PC-3 (cell line): ENCODE measurements at regions not wholly inside any gene's neighbourhood (a gene's known extent, or its start where the extent isn't known, plus 50 kb on each side); places are given as distances from the start of the nearest gene placed in this dataset.

ENCODE experiments used
- ATAC-seq: fragments of 200-7000 bp; cut with Tn5 transposase; 2 replicates; pipeline ENCODE4 v1.9.1; 2020; ENCODE audit warnings: mild to moderate bottlenecking, moderate library complexity
- BruUV-seq: library from RNA; stranded (reverse); fragments of 400-500 nt; replicated peaks from 2 replicates; lab custom pipeline; 2021; lab: Mats Ljungman, UMichigan
- CTCF ChIA-PET: fragments of 300-600 bp; sonication (Branson Sonifier 250); formaldehyde crosslinking; loops from one replicate; lab custom pipeline; 2022; ENCODE audit warnings: antibody characterized with exemption; lab: Charles Lee
- POLR2A ChIA-PET: fragments of 300-600 bp; sonication (Branson Sonifier 250); formaldehyde crosslinking; loops from one replicate; lab custom pipeline; 2022; ENCODE audit warnings: antibody characterized with exemption; ENCODE audit not compliant: unreplicated experiment; lab: Charles Lee
- DNase-seq: peaks from one replicate; pipeline ENCODE4 v3.0.0-alpha.2; 2015
- H2AFZ ChIP-seq: fragments of 300-600 bp; sonication (generic); 2 replicates; pipeline ENCODE4 v1.6.0; 2016; ENCODE audit warnings: antibody characterized with exemption, low read length
- H3F3A ChIP-seq: fragments of 300-600 bp; sonication (generic); one replicate; pipeline ENCODE4 v1.6.0; 2017; ENCODE audit warnings: antibody characterized with exemption, low read length, control low read depth, mild to moderate bottlenecking; ENCODE audit not compliant: unreplicated experiment
- H3K27ac ChIP-seq: fragments of 300-600 bp; sonication (generic); 2 replicates; pipeline ENCODE4 v1.5.1; 2016; ENCODE audit warnings: mild to moderate bottlenecking, low read length
- H3K27me3 ChIP-seq: fragments of 300-600 bp; sonication (generic); 2 replicates; pipeline ENCODE4 v1.6.1; 2016; ENCODE audit warnings: low read length, mixed read lengths
- H3K36me3 ChIP-seq: fragments of 300-600 bp; sonication (generic); 2 replicates; pipeline ENCODE4 v1.6.1; 2016; ENCODE audit warnings: low read depth, mixed run types, low read length, mixed read lengths
- H3K4me1 ChIP-seq: fragments of 300-600 bp; sonication (generic); 2 replicates; pipeline ENCODE4 v1.5.1; 2016; ENCODE audit warnings: low read length; ENCODE audit not compliant: insufficient read depth
- H3K4me2 ChIP-seq: fragments of 300-600 bp; sonication (generic); 2 replicates; pipeline ENCODE4 v1.6.0; 2016; ENCODE audit warnings: low read length
- H3K4me3 ChIP-seq: fragments of 300-600 bp; sonication (generic); 2 replicates; pipeline ENCODE4 v1.5.1; 2016; ENCODE audit warnings: mild to moderate bottlenecking, low read length, mixed read lengths
- H3K79me2 ChIP-seq: fragments of 300-600 bp; sonication (generic); 2 replicates; pipeline ENCODE4 v1.6.1; 2017; ENCODE audit warnings: low read length, mixed read lengths
- H3K9ac ChIP-seq: fragments of 300-600 bp; sonication (generic); 2 replicates; pipeline ENCODE4 v1.6.0; 2016; ENCODE audit warnings: mild to moderate bottlenecking, low read length
- H3K9me2 ChIP-seq: fragments of 300-600 bp; sonication (generic); replicated peaks from 2 replicates; pipeline ENCODE4 v1.6.1; 2016; ENCODE audit warnings: mixed run types, low read length, mixed read lengths
- H3K9me3 ChIP-seq: fragments of 300-600 bp; sonication (generic); 2 replicates; pipeline ENCODE4 v1.6.1; 2016; ENCODE audit warnings: low read length, mixed read lengths
- H4K20me1 ChIP-seq: fragments of 300-600 bp; sonication (generic); 2 replicates; pipeline ENCODE4 v1.6.1; 2016; ENCODE audit warnings: low read length, mixed read lengths
- CTCF ChIP-seq: fragments of 300-600 bp; sonication (generic); conservative IDR thresholded peaks from 2 replicates; pipeline ENCODE4 v1.5.1; 2017; ENCODE audit warnings: antibody characterized with exemption, low read depth, mild to moderate bottlenecking, low read length
- EZH2 ChIP-seq: fragments of 300-600 bp; sonication (generic); IDR thresholded peaks from one replicate; pipeline ENCODE4 v1.6.1; 2017; ENCODE audit warnings: antibody characterized with exemption, mild to moderate bottlenecking, low read length; ENCODE audit not compliant: unreplicated experiment
- EZH2phosphoT487 ChIP-seq: fragments of 300-600 bp; sonication (generic); IDR thresholded peaks from 2 replicates; pipeline ENCODE4 v1.6.1; 2018; ENCODE audit warnings: mild to moderate bottlenecking, antibody characterized with exemption, low read length, borderline replicate concordance
- intact Hi-C: fragments of 100-400 bp; cut with micrococcal nuclease; formaldehyde crosslinking; loops from 2 replicates; pipeline ENCODE4 v1.9.0; 2023

- POLR2A ChIA-PET = no interaction called here
Measured at GRCh38 chr15:62492900-62493299, 327.8 kb upstream of the C2CD4B start.

GRCh38 chr15:62494197-62494596 is 329.1 kb upstream of the C2CD4B start:
- POLR2A ChIA-PET = interaction anchor here (0.6 kb wide), 1 partner anchor 23 kb away, joined by 3 read pairs; no protein-coding TSS in a partner anchor
- Histone ChIP-seq H3K4me1 (no peaks in the 10 kb centered on the region), H3K9me3 (no peaks in the 10 kb centered on the region), H3K9me2 (no peaks in the 10 kb centered on the region), H4K20me1 (no peaks in the 10 kb centered on the region), H3K9ac (no peak overlapping the region), H3F3A (no peaks in the 10 kb centered on the region), H3K27ac (no peak overlapping the region), H3K79me2 (no peaks in the 10 kb centered on the region), H3K4me3 (no peak overlapping the region), H3K27me3 (no peaks in the 10 kb centered on the region), H2AFZ (no peak overlapping the region), H3K36me3 (no peaks in the 10 kb centered on the region), H3K4me2 (no peak overlapping the region)
- TF ChIP-seq CTCF (no peak), EZH2phosphoT487 (no peak), EZH2 (no peak)
- ATAC-seq (no peak), DNase-seq (no peak)
- intact Hi-C loops = no loop called here
- no TSS peak for BruUV-seq
- CTCF ChIA-PET = no interaction called here

More at GRCh38 chr15:62492900-62493299, 327.8 kb upstream of the C2CD4B start:
- intact Hi-C loops = no loop called here
- no peaks in the 10 kb centered on the region for H3F3A ChIP-seq
- H3K9ac ChIP-seq = no peak overlapping the region
- DNase-seq (no peak), ATAC-seq (no peak)
- H2AFZ ChIP-seq = no peak overlapping the region
- no peaks in the 10 kb centered on the region for H3K36me3 ChIP-seq
- TF ChIP-seq EZH2 (no peak), CTCF (no peak), EZH2phosphoT487 (no peak)
- no peak overlapping the region for H3K4me2 ChIP-seq
- H3K4me3 ChIP-seq = no peak overlapping the region
- no TSS peak for BruUV-seq
- CTCF ChIA-PET = no interaction called here
- H3K4me1 ChIP-seq = no peaks in the 10 kb centered on the region
- no peaks in the 10 kb centered on the region for H4K20me1 ChIP-seq
- H3K27ac ChIP-seq = no peak overlapping the region
- no peaks in the 10 kb centered on the region for H3K9me3 ChIP-seq
- H3K27me3 ChIP-seq = no peaks in the 10 kb centered on the region
- H3K9me2 ChIP-seq = no peaks in the 10 kb centered on the region
- H3K79me2 ChIP-seq = no peaks in the 10 kb centered on the region

- Histone ChIP-seq H3K4me2 (no peak overlapping the region), H3F3A (no peaks in the 10 kb centered on the region), H3K9ac (no peak overlapping the region), H3K4me3 (no peak overlapping the region), H3K36me3 (no peaks in the 10 kb centered on the region), H3K27ac (no peak overlapping the region), H3K79me2 (no peaks in the 10 kb centered on the region), H4K20me1 (no peaks in the 10 kb centered on the region), H3K4me1 (no peaks in the 10 kb centered on the region), H3K9me2 (no peaks in the 10 kb centered on the region), H3K9me3 (no peaks in the 10 kb centered on the region), H3K27me3 (no peaks in the 10 kb centered on the region), H2AFZ (no peak overlapping the region)
- intact Hi-C loops = no loop called here
- BruUV-seq = no TSS peak
- POLR2A ChIA-PET = no interaction called here
- ATAC-seq = no peak
- TF ChIP-seq EZH2phosphoT487 (no peak), EZH2 (no peak), CTCF (no peak)
- DNase-seq = no peak
- CTCF ChIA-PET = no interaction called here
Measured at GRCh38 chr15:62495670-62496614, 330.9 kb upstream of the C2CD4B start.
